Sigmoid colon (tissue), 4 donors: ENCODE measurements at regions not wholly inside any gene's neighbourhood (a gene's known extent, or its start where the extent isn't known, plus 50 kb on each side); places are given as distances from the start of the nearest gene placed in this dataset.

Experiments
- POLR2AphosphoS5 ChIP-seq, 4 donors: sonication (generic); formaldehyde crosslinking; IDR thresholded peaks; one replicate each; pipeline ENCODE4 v1.6.1; 2017; ENCODE audit warnings: antibody characterized with exemption in 4 of 4
- TF ChIP-seq, protein P1 (sequence below), 4 experiments: fragments of 450-650 bp in 3 of 4; fragments of 200-600 bp in 1 of 4; IDR thresholded peaks; one replicate each; pipeline ENCODE4 v1.5.1; 2016 to 2019; ENCODE audit warnings: antibody characterized with exemption in 4 of 4, mild to moderate bottlenecking in 3 of 4, moderate library complexity in 2 of 4

DNA sequence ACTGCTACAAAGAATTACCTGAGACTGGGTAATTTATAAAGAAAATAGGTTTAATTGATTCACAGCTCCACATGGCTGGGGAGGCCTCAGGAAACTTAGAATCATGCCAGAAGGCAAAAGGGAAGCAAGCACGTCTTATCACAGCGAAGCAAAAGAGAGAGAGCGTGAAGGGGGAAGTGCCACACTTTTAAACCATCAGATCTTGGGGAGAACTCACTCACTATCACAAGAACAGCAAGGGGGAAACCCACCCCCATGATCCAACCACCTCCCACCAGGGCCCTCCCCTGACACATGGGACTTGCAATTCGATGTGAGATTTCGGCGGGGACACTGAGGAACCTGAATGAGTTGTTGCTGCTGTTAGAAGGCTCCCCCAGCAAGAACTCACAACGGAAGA, 220.2 kb upstream of the PIEZO2 start:
- no peak for TF ChIP-seq POLR2AphosphoS5 (IDR thresholded peaks at IDR 0.05)
- TF ChIP-seq, protein P1, sequence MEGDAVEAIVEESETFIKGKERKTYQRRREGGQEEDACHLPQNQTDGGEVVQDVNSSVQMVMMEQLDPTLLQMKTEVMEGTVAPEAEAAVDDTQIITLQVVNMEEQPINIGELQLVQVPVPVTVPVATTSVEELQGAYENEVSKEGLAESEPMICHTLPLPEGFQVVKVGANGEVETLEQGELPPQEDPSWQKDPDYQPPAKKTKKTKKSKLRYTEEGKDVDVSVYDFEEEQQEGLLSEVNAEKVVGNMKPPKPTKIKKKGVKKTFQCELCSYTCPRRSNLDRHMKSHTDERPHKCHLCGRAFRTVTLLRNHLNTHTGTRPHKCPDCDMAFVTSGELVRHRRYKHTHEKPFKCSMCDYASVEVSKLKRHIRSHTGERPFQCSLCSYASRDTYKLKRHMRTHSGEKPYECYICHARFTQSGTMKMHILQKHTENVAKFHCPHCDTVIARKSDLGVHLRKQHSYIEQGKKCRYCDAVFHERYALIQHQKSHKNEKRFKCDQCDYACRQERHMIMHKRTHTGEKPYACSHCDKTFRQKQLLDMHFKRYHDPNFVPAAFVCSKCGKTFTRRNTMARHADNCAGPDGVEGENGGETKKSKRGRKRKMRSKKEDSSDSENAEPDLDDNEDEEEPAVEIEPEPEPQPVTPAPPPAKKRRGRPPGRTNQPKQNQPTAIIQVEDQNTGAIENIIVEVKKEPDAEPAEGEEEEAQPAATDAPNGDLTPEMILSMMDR (IDR thresholded peaks at IDR 0.05): no peak
